B cell (primary cell): ENCODE measurements at regions not wholly inside any gene's neighbourhood (a gene's known extent, or its start where the extent isn't known, plus 50 kb on each side); places are given as distances from the start of the nearest gene placed in this dataset.

Source experiments
- CTCF ChIP-seq: fragments of 200-600 bp; IDR thresholded peaks from one replicate; pipeline ENCODE4 v1.8.0; 2022; ENCODE audit warnings: antibody characterized with exemption, mild to moderate bottlenecking
- EZH2 ChIP-seq: IDR thresholded peaks from 2 replicates; pipeline ENCODE4 v1.6.1; 2012; ENCODE audit warnings: borderline replicate concordance, low read depth, mild to moderate bottlenecking, moderate library complexity, low read length; ENCODE audit not compliant: insufficient read depth, poor library complexity, severe bottlenecking

- no peak for TF ChIP-seq EZH2
- TF ChIP-seq CTCF = no peak
Observed at GRCh38 chr1:87826681-87827251, 498.1 kb downstream of the LMO4 start.
